GM23338 (cell line): ENCODE measurements at regions not wholly inside any gene's neighbourhood (a gene's known extent, or its start where the extent isn't known, plus 50 kb on each side); places are given as distances from the start of the nearest gene placed in this dataset.

Experiments used
- ATAC-seq: fragments of 200-7000 bp; cut with Tn5 transposase; 3 replicates; pipeline ENCODE4 v1.9.1; 2020
- DNase-seq: peaks from one replicate; pipeline ENCODE4 v3.0.0-alpha.2; 2015; ENCODE audit warnings: low spot score
- H2AFZ ChIP-seq: fragments of 200-600 bp; sonication (generic); 2 replicates; pipeline ENCODE4 v1.8.0; 2016; ENCODE audit warnings: antibody characterized with exemption, mild to moderate bottlenecking, moderate library complexity
- H3F3A ChIP-seq: fragments of 200-600 bp; sonication (generic); replicated peaks from 2 replicates; pipeline ENCODE4 v1.8.0; 2017; ENCODE audit warnings: antibody characterized with exemption, mixed run types, low read depth
- H3K27ac ChIP-seq: fragments of 200-600 bp; sonication (generic); 2 replicates; pipeline ENCODE4 v1.6.1; 2016; ENCODE audit warnings: low read depth
- H3K27me3 ChIP-seq: fragments of 200-600 bp; sonication (generic); 2 replicates; pipeline ENCODE4 v1.8.0; 2016; ENCODE audit warnings: mild to moderate bottlenecking, mixed run types, moderate library complexity; ENCODE audit not compliant: insufficient read depth
- H3K36me3 ChIP-seq: fragments of 200-600 bp; sonication (generic); 2 replicates; pipeline ENCODE4 v1.8.0; 2016; ENCODE audit warnings: mild to moderate bottlenecking; ENCODE audit not compliant: insufficient read depth
- H3K4me1 ChIP-seq: fragments of 200-600 bp; sonication (generic); 2 replicates; pipeline ENCODE4 v1.8.0; 2016; ENCODE audit warnings: mild to moderate bottlenecking, moderate library complexity; ENCODE audit not compliant: insufficient read depth
- H3K4me2 ChIP-seq: fragments of 200-600 bp; sonication (generic); 2 replicates; pipeline ENCODE4 v1.7.1; 2017; ENCODE audit warnings: mixed run types
- H3K4me3 ChIP-seq: fragments of 200-600 bp; sonication (generic); 2 replicates; pipeline ENCODE4 v1.6.1; 2016; ENCODE audit warnings: mixed run types
- H3K79me2 ChIP-seq: fragments of 200-600 bp; sonication (generic); replicated peaks from 2 replicates; pipeline ENCODE4 v1.8.0; 2017; ENCODE audit warnings: mild to moderate bottlenecking; ENCODE audit not compliant: insufficient read depth
- H3K9me2 ChIP-seq: fragments of 200-600 bp; sonication (generic); 2 replicates; pipeline ENCODE4 v1.8.0; 2017; ENCODE audit not compliant: insufficient read depth
- H4K20me1 ChIP-seq: fragments of 200-600 bp; sonication (generic); replicated peaks from 2 replicates; pipeline ENCODE4 v1.8.0; 2017; ENCODE audit warnings: mild to moderate bottlenecking; ENCODE audit not compliant: insufficient read depth
- H3K27ac Mint-ChIP-seq: 2 replicates; pipeline ENCODE4 v1.8.0; 2020; ENCODE audit warnings: inconsistent platforms, mild to moderate bottlenecking, moderate library complexity, mixed read lengths
- H3K27me3 Mint-ChIP-seq: 3 replicates; pipeline ENCODE4 v1.8.0; 2022; ENCODE audit warnings: low read depth, mild to moderate bottlenecking, moderate library complexity, mixed read lengths, inconsistent platforms; ENCODE audit not compliant: insufficient read depth, poor library complexity
- H3K36me3 Mint-ChIP-seq: 3 replicates; pipeline ENCODE4 v1.8.0; 2021; ENCODE audit warnings: low read depth, mild to moderate bottlenecking, inconsistent platforms, moderate library complexity, mixed read lengths
- H3K4me1 Mint-ChIP-seq: 3 replicates; pipeline ENCODE4 v1.8.0; 2020; ENCODE audit warnings: mild to moderate bottlenecking, inconsistent platforms, mixed read lengths
- H3K4me3 Mint-ChIP-seq: 3 replicates; pipeline ENCODE4 v1.8.0; 2021; ENCODE audit warnings: moderate library complexity, mild to moderate bottlenecking, inconsistent platforms, mixed read lengths
- H3K9me3 Mint-ChIP-seq: 3 replicates; pipeline ENCODE4 v1.8.0; 2020; ENCODE audit warnings: moderate library complexity, mild to moderate bottlenecking, inconsistent platforms, mixed read lengths
- CREB1 ChIP-seq: fragments of 250-450 bp; sonication (Bioruptor Pico); IDR thresholded peaks from 2 replicates; pipeline ENCODE4 v1.5.0; 2020; ENCODE audit warnings: low read depth, mild to moderate bottlenecking, moderate library complexity
- ETS1 ChIP-seq: IDR thresholded peaks from 2 replicates; pipeline ENCODE4 v1.6.1; 2016; ENCODE audit warnings: antibody characterized with exemption
- EZH2 ChIP-seq: fragments of 200-600 bp; sonication (generic); IDR thresholded peaks from one replicate; pipeline ENCODE4 v1.8.0; 2017; ENCODE audit warnings: antibody characterized with exemption, mild to moderate bottlenecking, low read depth; ENCODE audit not compliant: unreplicated experiment
- EZH2phosphoT487 ChIP-seq: fragments of 200-600 bp; sonication (generic); IDR thresholded peaks from one replicate; pipeline ENCODE4 v1.8.1; 2018; ENCODE audit warnings: antibody characterized with exemption; ENCODE audit not compliant: unreplicated experiment
- NANOG ChIP-seq: IDR thresholded peaks from 2 replicates; pipeline ENCODE4 v1.6.1; 2016; ENCODE audit warnings: antibody characterized with exemption, borderline replicate concordance
- POLR2AphosphoS5 ChIP-seq: IDR thresholded peaks from 2 replicates; pipeline ENCODE4 v1.6.1; 2016; ENCODE audit warnings: antibody characterized with exemption, low read depth
- REST ChIP-seq: IDR thresholded peaks from one replicate; pipeline ENCODE4 v1.6.1; 2018; ENCODE audit warnings: antibody characterized with exemption; ENCODE audit not compliant: unreplicated experiment
- STAT1 ChIP-seq: IDR thresholded peaks from one replicate; pipeline ENCODE4 v1.6.1; 2016; ENCODE audit warnings: antibody characterized with exemption; ENCODE audit not compliant: unreplicated experiment
- ZNF114 ChIP-seq: fragments of 250-450 bp; sonication (Bioruptor Pico); IDR thresholded peaks from 2 replicates; pipeline ENCODE4 v1.5.0; 2020; ENCODE audit warnings: mild to moderate bottlenecking, moderate library complexity
- ZNF331 ChIP-seq: fragments of 250-450 bp; sonication (Bioruptor Pico); IDR thresholded peaks from 2 replicates; pipeline ENCODE4 v1.5.0; 2020; ENCODE audit warnings: low read depth, mild to moderate bottlenecking, moderate library complexity
- ZNF462 ChIP-seq: fragments of 250-450 bp; sonication (Bioruptor Pico); IDR thresholded peaks from 2 replicates; pipeline ENCODE4 v1.5.0; 2020; ENCODE audit warnings: mild to moderate bottlenecking, moderate library complexity

- TF ChIP-seq STAT1 (no peak), NANOG (no peak), ZNF114 (CRISPR knock-in tag) (no peak), ZNF331 (CRISPR knock-in tag) (no peak), REST (no peak), EZH2phosphoT487 (no peak)
Observed at GRCh38 chr10:123556049-123556448, 110.1 kb upstream of the GPR26 start (continued).

GRCh38 chr10:123556736-123557135, 109.4 kb upstream of the GPR26 start:
- Histone ChIP-seq H3K9me2 (no peaks in the 10 kb centered on the region), H3K79me2 (no peaks in the 10 kb centered on the region), H3K4me3 (no peak overlapping the region), H3K27me3 (no peaks in the 10 kb centered on the region), H3K4me2 (no peak overlapping the region), H3K27ac (no peak overlapping the region), H3K4me1 (no peaks in the 10 kb centered on the region), H4K20me1 (no peaks in the 10 kb centered on the region), H3K36me3 (no peaks in the 10 kb centered on the region), H3F3A (no peaks in the 10 kb centered on the region), H2AFZ (no peak overlapping the region)
- Mint-ChIP-seq H3K27me3 (peaks cover 9% of the 10 kb centered on the region), H3K27ac (no peak overlapping the region), H3K4me1 (peaks cover 6% of the 10 kb centered on the region; the same call in 2 of the 3 replicates), H3K4me3 (no peak overlapping the region), H3K9me3 (no peaks in the 10 kb centered on the region), H3K36me3 (no peaks in the 10 kb centered on the region)
- DNase-seq (no peak), ATAC-seq (no peak)
- TF ChIP-seq CREB1 (CRISPR knock-in tag) (no peak), STAT1 (no peak), POLR2AphosphoS5 (no peak), ZNF114 (CRISPR knock-in tag) (no peak), ZNF331 (CRISPR knock-in tag) (no peak), EZH2phosphoT487 (no peak), ZNF462 (CRISPR knock-in tag) (no peak), NANOG (no peak), ETS1 (no peak), EZH2 (no peak)
